MCF 10A (cell line): ENCODE measurements at regions not wholly inside any gene's neighbourhood (a gene's known extent, or its start where the extent isn't known, plus 50 kb on each side); places are given as distances from the start of the nearest gene placed in this dataset.
A peak's percentile ranks its signal among the peaks of the same experiment; 100 is the strongest.

ENCODE experiments used
- BruUV-seq: library from RNA; stranded (reverse); fragments of 400-500 nt; replicated peaks from 2 replicates; lab custom pipeline; 2021; lab: Mats Ljungman, UMichigan
- CTCF ChIA-PET: fragments of 300-600 bp; sonication (Branson Sonifier 250); formaldehyde crosslinking; extraction: SDS; loops from one replicate; lab custom pipeline; 2021; ENCODE audit warnings: antibody characterized with exemption, inconsistent platforms; lab: Yijun Ruan, JAX
- POLR2A ChIA-PET: fragments of 300-600, 350-650 bp; sonication (Branson Sonifier 250); formaldehyde crosslinking; extraction: SDS; loops from one replicate; lab custom pipeline; 2020; ENCODE audit warnings: antibody characterized with exemption, inconsistent platforms; lab: Yijun Ruan, JAX
- DNase-seq: peaks from one replicate; pipeline ENCODE4 v3.0.0-alpha.2; 2018; ENCODE audit not compliant: unreplicated experiment
- H3K27ac Mint-ChIP-seq: one replicate; pipeline ENCODE4 v1.8.0; 2022; ENCODE audit warnings: mild to moderate bottlenecking, low read depth, mixed read lengths; ENCODE audit not compliant: unreplicated experiment
- H3K27me3 Mint-ChIP-seq: one replicate; pipeline ENCODE4 v1.8.0; 2022; ENCODE audit warnings: mixed read lengths; ENCODE audit not compliant: insufficient read depth, unreplicated experiment
- H3K36me3 Mint-ChIP-seq: one replicate; pipeline ENCODE4 v1.8.0; 2022; ENCODE audit warnings: mild to moderate bottlenecking, moderate library complexity, mixed read lengths; ENCODE audit not compliant: insufficient read depth, unreplicated experiment
- H3K4me1 Mint-ChIP-seq: one replicate; pipeline ENCODE4 v1.8.0; 2022; ENCODE audit warnings: mixed read lengths; ENCODE audit not compliant: insufficient read depth, unreplicated experiment
- H3K4me3 Mint-ChIP-seq: one replicate; pipeline ENCODE4 v1.8.0; 2022; ENCODE audit warnings: mild to moderate bottlenecking, moderate library complexity, mixed read lengths; ENCODE audit not compliant: unreplicated experiment
- H3K9me3 Mint-ChIP-seq: one replicate; pipeline ENCODE4 v1.8.0; 2022; ENCODE audit warnings: mixed read lengths; ENCODE audit not compliant: unreplicated experiment
- CTCF ChIP-seq: fragments of 200-600 bp; IDR thresholded peaks from one replicate; pipeline ENCODE4 v1.8.0; 2022; ENCODE audit warnings: antibody characterized with exemption, mild to moderate bottlenecking; ENCODE audit not compliant: unreplicated experiment
- intact Hi-C: fragments of 100-400 bp; cut with micrococcal nuclease; formaldehyde crosslinking; loops from 2 replicates; pipeline ENCODE4 v1.14.1; 2022

GRCh38 chr2:143889216-143889615 is 630.7 kb downstream of the ZEB2 start:
- no peak for DNase-seq
- no peak for TF ChIP-seq CTCF
- H3K9me3 Mint-ChIP-seq = no peaks in the 10 kb centered on the region
- no peaks in the 10 kb centered on the region for H3K36me3 Mint-ChIP-seq
- no peaks in the 10 kb centered on the region for H3K4me1 Mint-ChIP-seq
- H3K27ac Mint-ChIP-seq = no peak overlapping the region
- no peaks in the 10 kb centered on the region for H3K27me3 Mint-ChIP-seq
- CTCF ChIA-PET = interaction anchor here (1.1 kb wide), 1 partner anchor 621 kb away, joined by 4 read pairs; no protein-coding TSS in a partner anchor
- no TSS peak for BruUV-seq
- H3K4me3 Mint-ChIP-seq = no peak overlapping the region
- POLR2A ChIA-PET = no interaction called here
- intact Hi-C loops = no loop called here

- Mint-ChIP-seq H3K27me3 (no peaks in the 10 kb centered on the region), H3K27ac (no peak overlapping the region), H3K36me3 (no peaks in the 10 kb centered on the region), H3K9me3 (no peaks in the 10 kb centered on the region), H3K4me1 (no peaks in the 10 kb centered on the region), H3K4me3 (no peak overlapping the region)
- peak; percentile 11 for DNase-seq
- CTCF ChIA-PET = no interaction called here
- no TSS peak for BruUV-seq
- intact Hi-C loops = no loop called here
- TF ChIP-seq CTCF = no peak
- POLR2A ChIA-PET = no interaction called here
Observed at GRCh38 chr2:143885461-143885860, 634.5 kb downstream of the ZEB2 start.

GRCh38 chr2:143881246-143881645 is 638.7 kb downstream of the ZEB2 start:
- Mint-ChIP-seq H3K27me3 (no peaks in the 10 kb centered on the region), H3K9me3 (no peaks in the 10 kb centered on the region), H3K4me3 (no peak overlapping the region), H3K27ac (no peak overlapping the region), H3K4me1 (no peaks in the 10 kb centered on the region), H3K36me3 (no peaks in the 10 kb centered on the region)
- DNase-seq = no peak
- CTCF ChIA-PET = no interaction called here
- BruUV-seq = no TSS peak
- no peak for TF ChIP-seq CTCF
- POLR2A ChIA-PET = no interaction called here
- intact Hi-C loops = no loop called here

GRCh38 chr2:143877876-143878530 is 641.9 kb downstream of the ZEB2 start:
- Mint-ChIP-seq H3K4me3 (no peak overlapping the region), H3K27me3 (no peaks in the 10 kb centered on the region), H3K9me3 (peaks cover 4% of the 10 kb centered on the region), H3K4me1 (no peaks in the 10 kb centered on the region), H3K27ac (no peak overlapping the region), H3K36me3 (no peaks in the 10 kb centered on the region)
- no peak for DNase-seq
- CTCF ChIA-PET = interaction anchor here (0.6 kb wide), 1 partner anchor 618 kb away, joined by 3 read pairs; no protein-coding TSS in a partner anchor
- BruUV-seq = no TSS peak
- intact Hi-C loops = no loop called here
- POLR2A ChIA-PET = no interaction called here
- TF ChIP-seq CTCF = no peak
